ENCODE measurements at regions not wholly inside any gene's neighbourhood (a gene's known extent, or its start where the extent isn't known, plus 50 kb on each side); places are given as distances from the start of the nearest gene placed in this dataset.
A peak's percentile ranks its signal among the peaks of the same experiment; 100 is the strongest.

DNA sequence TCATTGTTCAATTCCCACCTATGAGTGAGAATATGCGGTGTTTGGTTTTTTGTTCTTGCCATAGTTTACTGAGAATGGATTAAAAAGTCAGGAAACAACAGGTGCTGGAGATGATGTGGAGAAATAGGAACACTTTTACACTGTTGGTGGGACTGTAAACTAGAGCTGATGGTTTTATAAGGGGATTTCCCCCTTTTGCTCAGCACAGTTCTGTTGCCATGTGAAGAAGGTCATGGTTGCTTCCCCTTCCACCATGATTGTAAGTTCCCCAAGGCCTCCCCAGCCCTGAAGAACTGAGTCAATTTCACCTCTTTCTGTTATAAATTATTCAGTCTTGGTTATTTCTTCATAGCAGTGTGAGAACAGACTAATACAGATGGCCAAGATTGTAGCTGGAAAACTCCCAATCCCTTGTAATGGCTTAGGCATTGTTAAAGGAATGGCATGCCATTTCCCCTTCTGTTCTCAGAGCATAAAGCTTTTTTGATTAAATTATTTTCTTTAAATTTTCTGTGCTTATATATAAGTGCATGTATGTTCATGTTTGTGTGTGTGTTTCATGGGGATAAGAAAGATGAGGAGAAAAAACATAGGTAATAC lies 144.8 kb downstream of the BACH1 start:
- peak in 3 of 4 experiments; percentile 12 to 36 (median 31) for DNase-seq

GRCh38 chr21:29448766-29449165 lies 150.0 kb downstream of the BACH1 start:
- DNase-seq = no peak

DNA sequence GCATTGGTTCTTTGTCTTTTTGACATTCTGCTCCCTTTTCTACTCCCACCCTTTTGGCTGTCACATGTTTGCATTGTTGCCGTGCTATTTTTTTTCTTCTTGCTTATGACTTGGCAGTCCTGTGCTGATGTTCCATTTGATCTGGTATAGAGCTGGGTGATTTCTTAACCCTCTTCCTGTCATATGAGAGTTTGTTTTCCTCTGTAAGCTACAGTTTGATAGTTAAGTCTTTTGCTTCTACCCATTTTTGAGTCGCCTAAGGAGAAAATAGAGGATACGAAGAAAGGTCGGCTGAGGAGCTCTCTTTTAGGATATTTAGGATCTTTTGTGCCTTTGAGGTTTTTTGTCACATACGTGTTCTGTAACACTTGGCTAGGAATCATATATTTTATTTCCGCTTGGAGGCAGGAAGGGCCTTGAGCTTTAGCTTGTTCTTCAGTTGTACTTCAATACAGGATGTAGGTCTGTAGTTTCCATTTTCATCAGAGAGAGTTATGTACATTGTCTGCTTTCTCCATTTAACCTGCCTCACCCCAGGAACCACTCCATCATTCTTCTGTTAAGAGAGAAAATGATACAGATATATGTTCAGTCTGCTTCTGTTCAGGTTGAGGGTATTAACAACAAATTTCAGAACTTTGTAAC lies 150.7 kb downstream of the BACH1 start:
- peak in 2 of 4 experiments; percentile 20 to 21 for DNase-seq

GRCh38 chr21:29450058-29450457 lies 151.3 kb downstream of the BACH1 start:
- DNase-seq = no peak

- DNase-seq = peak in 2 of 4 experiments; percentile 7 to 8
Observed at GRCh38 chr21:29453511-29453910, 154.8 kb downstream of the BACH1 start.

DNA sequence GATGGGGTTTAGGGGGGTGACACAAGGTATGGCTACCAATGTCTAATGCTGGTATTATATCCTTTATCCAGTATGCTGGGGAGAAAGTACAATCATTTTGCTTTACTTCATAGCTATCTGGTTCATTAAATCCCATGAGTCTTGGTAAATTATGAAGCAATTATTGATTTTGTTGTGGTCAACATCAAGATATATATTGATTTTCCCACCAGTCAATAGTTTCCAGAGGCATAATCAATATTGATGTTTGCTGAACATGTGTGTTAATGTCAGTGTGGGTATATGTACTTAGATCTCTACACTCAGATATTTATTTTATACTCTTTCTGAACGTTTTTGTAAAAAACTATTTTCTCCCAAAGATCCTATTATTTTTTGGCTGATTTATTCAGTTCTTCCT lies 155.5 kb downstream of the BACH1 start:
- no peak for DNase-seq

DNA sequence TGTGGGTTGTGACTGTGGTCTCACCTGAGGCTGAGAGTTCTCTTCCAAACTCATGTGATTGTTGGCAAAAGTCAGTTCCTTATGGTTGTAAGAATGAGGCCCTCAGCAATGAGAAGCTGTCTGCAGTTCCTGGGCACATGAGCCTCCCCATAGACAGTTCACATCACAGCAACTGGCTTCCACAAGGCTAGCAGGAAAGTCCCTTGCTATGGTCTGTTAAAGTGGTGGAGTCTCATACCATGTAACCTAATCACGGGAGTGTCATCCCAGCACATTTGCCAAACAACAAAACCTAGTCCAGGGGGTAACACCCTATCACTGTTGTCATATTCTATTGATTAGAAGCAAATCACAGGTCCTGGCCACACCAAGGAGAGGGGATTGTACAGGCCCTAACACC lies 163.8 kb downstream of the BACH1 start:
- DNase-seq = no peak

GRCh38 chr21:29465546-29465945 lies 166.8 kb downstream of the BACH1 start:
- DNase-seq = no peak

- no peak for DNase-seq
Observed at GRCh38 chr21:29466532-29466931, 167.8 kb downstream of the BACH1 start.

GRCh38 chr21:29470397-29470796 lies 171.7 kb downstream of the BACH1 start:
- no peak for DNase-seq

DNA sequence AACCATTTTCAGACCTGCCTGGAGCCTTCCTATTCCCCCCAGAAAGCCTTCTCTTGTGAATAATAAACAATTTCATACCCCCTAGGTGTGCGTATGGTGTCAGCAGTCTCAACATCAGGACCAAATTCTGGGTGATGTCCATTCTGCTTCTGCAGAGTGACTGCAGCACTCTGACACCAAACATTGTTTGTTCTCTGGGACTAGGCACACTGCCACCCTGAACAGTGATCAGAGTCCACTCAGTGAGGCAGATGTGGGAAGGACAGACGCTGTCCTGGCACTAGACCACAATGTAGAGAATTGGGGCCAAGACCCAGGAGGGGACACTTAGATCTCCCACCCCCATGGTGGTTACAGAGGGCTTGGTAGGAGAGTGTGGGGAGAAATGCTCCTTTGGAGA lies 175.1 kb downstream of the BACH1 start:
- DNase-seq = no peak

DNA sequence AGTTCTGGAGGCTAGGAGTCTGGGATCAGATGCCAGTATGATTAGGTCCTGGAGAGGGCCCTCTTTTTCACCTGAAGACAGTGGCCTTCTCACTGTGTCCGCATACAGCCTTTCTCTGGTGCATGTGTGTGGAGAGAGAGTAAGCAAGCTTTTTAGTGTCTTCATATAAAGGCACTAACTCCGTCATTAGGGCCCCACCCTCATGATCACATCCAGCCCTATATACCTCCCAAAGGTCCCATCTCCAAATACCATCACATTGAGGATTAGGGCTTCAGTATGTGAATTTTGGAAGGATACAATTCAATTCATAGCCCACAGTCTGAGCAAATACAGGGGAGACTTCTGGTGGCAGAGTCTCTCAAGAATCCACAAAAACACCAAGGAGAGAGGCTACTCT lies 176.6 kb downstream of the BACH1 start:
- no peak for DNase-seq

DNA sequence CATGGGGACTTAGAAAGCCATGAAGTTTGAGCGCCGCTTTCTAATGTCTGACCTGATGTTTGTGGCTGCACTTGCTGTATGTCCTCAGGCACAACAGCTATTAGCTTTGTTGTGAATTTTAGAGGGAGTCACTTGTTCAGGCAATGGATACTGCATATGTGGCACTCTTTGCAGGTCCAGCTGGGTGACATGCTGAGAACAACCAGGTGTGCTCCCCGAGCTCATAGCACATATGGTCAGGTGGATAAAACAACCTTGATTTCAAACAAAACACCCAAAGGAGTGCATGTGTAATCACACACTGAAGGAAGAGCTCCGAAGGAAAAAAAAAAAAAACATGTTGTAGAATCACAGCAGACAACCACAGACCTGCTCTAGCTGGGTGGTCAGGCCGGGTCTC lies 178.6 kb downstream of the BACH1 start:
- no peak for DNase-seq

DNA sequence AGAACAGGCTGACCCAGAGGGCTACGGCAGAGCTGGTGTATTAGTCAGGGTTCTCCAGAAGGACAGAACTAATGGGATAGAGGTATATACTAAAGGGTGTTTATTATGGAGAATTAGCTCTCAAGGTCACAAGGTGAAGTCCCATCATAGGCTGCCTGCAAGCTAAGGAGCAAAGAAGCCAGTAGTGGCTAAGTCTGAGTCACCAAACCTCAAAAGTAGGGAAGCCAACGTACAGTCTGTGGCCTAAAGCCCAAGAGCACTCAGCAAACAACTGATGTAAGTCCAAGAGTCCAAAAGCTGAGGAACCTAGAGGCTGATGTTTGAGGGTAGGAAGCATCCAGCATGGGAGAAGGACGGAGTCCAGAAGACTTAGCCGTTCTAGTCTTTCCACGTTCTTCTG lies 179.2 kb downstream of the BACH1 start:
- peak in 3 of 4 experiments; percentile 3 to 8 (median 7) for DNase-seq

GRCh38 chr21:29481081-29481480 lies 182.4 kb downstream of the BACH1 start:
- DNase-seq = no peak

GRCh38 chr21:29481641-29482040 lies 182.9 kb downstream of the BACH1 start:
- DNase-seq = no peak

DNA sequence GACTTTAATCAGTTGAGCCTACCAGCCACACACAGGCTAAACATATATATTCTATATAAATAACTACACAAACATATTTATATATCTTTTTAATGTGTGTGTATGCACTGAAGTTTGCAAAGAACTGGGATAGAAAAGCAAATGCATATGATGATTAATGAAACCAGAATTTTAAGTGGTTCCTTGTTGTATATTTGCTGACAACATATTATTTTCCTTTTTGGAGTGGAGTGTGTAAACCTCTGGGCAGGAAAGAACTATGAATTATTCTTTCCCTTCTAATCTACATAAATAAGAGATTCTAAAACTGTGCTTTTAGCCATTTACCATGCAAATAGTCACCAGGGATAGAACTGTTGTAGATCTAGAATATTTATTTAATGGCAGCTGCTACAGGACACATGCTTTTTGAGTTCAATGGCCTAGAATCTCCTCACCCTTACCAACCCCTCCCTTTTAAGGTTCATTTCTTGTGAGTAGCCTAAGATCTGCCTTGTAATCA lies 187.6 kb downstream of the BACH1 start:
- DNase-seq = no peak
